ENCODE measurements at regions not wholly inside any gene's neighbourhood (a gene's known extent, or its start where the extent isn't known, plus 50 kb on each side); places are given as distances from the start of the nearest gene placed in this dataset.
"Not testable (repeated sequence)": the region's sequence is repeated elsewhere in the genome, so short reads cannot be mapped to it uniquely, and the experiment has no call there.

- no peak for DNase-seq
Observed at GRCh38 chr16:52787709-52788108, 240.8 kb upstream of the TOX3 start.

GRCh38 chr16:52786091-52786490 is 239.1 kb upstream of the TOX3 start:
- DNase-seq, result no peak

GRCh38 chr16:52785653-52786052 is 238.7 kb upstream of the TOX3 start:
- no peak for DNase-seq

GRCh38 chr16:52783616-52784015 is 236.7 kb upstream of the TOX3 start:
- no peak for DNase-seq

- no peak for DNase-seq
Observed at GRCh38 chr16:52781005-52781630, 234.2 kb upstream of the TOX3 start.

GRCh38 chr16:52773026-52773425 is 226.1 kb upstream of the TOX3 start:
- DNase-seq, result no peak

- no peak for DNase-seq
Observed at GRCh38 chr16:52770828-52771227, 223.9 kb upstream of the TOX3 start.

GRCh38 chr16:52758473-52758855 is 211.5 kb upstream of the TOX3 start:
- no peak for DNase-seq

- DNase-seq, result no peak
Observed at GRCh38 chr16:52757746-52758472, 211.0 kb upstream of the TOX3 start.

- DNase-seq, result no peak
Observed at GRCh38 chr16:52756812-52757517, 210.0 kb upstream of the TOX3 start.

GRCh38 chr16:52755396-52755795 is 208.5 kb upstream of the TOX3 start:
- DNase-seq, result no peak

- DNase-seq, result no peak
Observed at GRCh38 chr16:52751035-52751434, 204.1 kb upstream of the TOX3 start.

GRCh38 chr16:52748741-52749140 is 201.8 kb upstream of the TOX3 start:
- DNase-seq, result no peak

GRCh38 chr16:52747088-52747595 is 200.2 kb upstream of the TOX3 start:
- no peak for DNase-seq

- no peak for DNase-seq
Observed at GRCh38 chr16:52743707-52744106, 196.8 kb upstream of the TOX3 start.

- no peak for DNase-seq
Observed at GRCh38 chr16:52742608-52743170, 195.7 kb upstream of the TOX3 start.

- no peak for DNase-seq
Observed at GRCh38 chr16:52742052-52742451, 195.1 kb upstream of the TOX3 start.

GRCh38 chr16:52741351-52741750 is 194.4 kb upstream of the TOX3 start:
- DNase-seq, result no peak

- no peak for DNase-seq
Observed at GRCh38 chr16:52740766-52741165, 193.8 kb upstream of the TOX3 start.

- DNase-seq, result no peak
Observed at GRCh38 chr16:52740333-52740732, 193.4 kb upstream of the TOX3 start.

GRCh38 chr16:52738992-52739391 is 192.0 kb upstream of the TOX3 start:
- not testable (repeated sequence) for DNase-seq

- DNase-seq, result no peak
Observed at GRCh38 chr16:52731219-52731875, 184.4 kb upstream of the TOX3 start.

GRCh38 chr16:52729731-52730130 is 182.8 kb upstream of the TOX3 start:
- DNase-seq, result no peak
